ENCODE measurements at regions not wholly inside any gene's neighbourhood (a gene's known extent, or its start where the extent isn't known, plus 50 kb on each side); places are given as distances from the start of the nearest gene placed in this dataset.
"Not testable (repeated sequence)": the region's sequence is repeated elsewhere in the genome, so short reads cannot be mapped to it uniquely, and the experiment has no call there.

DNA sequence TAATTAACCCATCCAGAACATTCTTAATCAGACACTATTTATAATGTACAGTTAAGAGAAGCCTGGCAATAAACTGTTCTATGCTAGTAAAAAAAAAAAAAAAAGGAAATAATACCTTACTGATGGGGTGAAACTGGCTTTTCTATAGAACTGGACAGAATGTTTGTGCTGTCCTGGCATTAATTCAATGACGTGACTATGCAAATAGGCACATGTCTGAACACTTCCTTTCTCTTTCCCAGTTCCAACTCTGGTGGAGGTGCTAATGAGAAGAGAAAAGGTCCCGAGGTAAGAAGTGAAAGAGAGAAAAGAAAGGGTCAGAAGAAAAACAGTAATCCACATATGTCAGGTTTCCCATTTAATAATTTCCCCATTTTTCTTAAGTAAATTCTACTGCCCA is 508.4 kb downstream of the ZEB2 start:
- no peak overlapping the region for H3K9ac ChIP-seq (ENCODE audit: low read depth, low read length)
- 94% methylated on average over 1 of the region's 2 CpGs for WGBS
- no peaks in the 10 kb centered on the region for H3K27me3 ChIP-seq (ENCODE audit: insufficient read depth, low read length)
- no peaks in the 10 kb centered on the region for H3K9me3 ChIP-seq (ENCODE audit: insufficient read depth, low read depth, low read length)
- no peak overlapping the region for H3K4me3 ChIP-seq (ENCODE audit: low read length)
- H3K36me3 ChIP-seq (ENCODE audit: insufficient read depth, low read length), result no peaks in the 10 kb centered on the region
- H3K27ac ChIP-seq (ENCODE audit: low read depth, low read length), result no peak overlapping the region
- H3K4me1 ChIP-seq (ENCODE audit: insufficient read depth, low read length), result no peaks in the 10 kb centered on the region

DNA sequence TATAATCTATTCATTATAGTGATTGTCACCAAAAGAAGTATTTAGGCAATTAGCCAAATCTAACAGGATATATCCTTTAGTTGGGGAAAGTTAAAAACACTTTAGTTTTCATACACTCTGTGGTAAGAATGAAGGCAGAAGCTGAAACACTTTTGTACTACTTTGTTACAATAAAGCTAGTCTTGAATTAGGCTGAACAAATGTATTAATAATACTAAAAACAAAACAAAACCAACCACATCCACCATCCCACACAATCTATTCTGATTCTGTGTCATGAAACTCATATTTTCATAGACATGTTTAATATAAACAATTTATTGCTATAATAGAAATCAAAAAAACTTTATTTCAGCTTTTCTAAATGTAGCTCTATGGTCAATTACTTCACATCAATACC is 508.8 kb downstream of the ZEB2 start:
- H3K4me3 ChIP-seq (ENCODE audit: low read length), result no peak overlapping the region
- no peaks in the 10 kb centered on the region for H3K36me3 ChIP-seq (ENCODE audit: insufficient read depth, low read length)
- H3K27me3 ChIP-seq (ENCODE audit: insufficient read depth, low read length), result no peaks in the 10 kb centered on the region
- no peak overlapping the region for H3K9ac ChIP-seq (ENCODE audit: low read depth, low read length)
- H3K27ac ChIP-seq (ENCODE audit: low read depth, low read length), result no peak overlapping the region
- H3K9me3 ChIP-seq (ENCODE audit: insufficient read depth, low read depth, low read length), result no peaks in the 10 kb centered on the region
- no peaks in the 10 kb centered on the region for H3K4me1 ChIP-seq (ENCODE audit: insufficient read depth, low read length)

DNA sequence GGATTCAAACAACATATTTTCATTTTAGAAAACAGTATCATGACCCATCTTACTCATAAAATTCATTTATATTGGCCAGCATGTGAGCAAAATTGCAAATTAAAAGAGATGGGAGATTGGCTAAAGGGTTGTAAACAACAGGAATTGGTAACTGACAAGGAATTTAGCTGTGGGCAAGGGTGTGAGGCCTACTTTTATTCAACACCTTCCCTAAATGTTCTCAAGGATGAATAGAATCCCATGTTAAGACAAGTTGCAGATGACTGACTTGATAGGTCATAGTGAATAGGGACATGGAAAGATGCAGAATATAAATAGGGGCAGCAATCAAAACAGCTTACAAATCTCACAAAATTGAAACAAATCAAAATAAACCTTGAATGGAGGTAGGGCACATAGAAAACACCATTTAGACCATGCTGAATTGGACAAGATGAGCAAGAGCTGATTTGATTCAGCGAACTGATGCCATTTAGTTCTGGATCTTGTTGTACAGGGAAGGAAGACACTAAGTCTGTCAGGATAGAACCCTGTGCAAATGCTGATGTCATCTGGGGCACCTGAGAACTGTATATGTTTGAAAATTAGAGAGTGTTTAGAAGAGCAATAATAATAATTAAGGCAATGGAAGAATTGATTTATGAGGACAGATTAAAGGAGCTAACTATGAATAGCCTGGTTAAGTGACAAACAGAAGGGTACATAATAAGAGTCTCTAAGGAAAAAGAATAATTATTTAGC is 509.7 kb downstream of the ZEB2 start:
- Histone ChIP-seq H3K4me1 (ENCODE audit: insufficient read depth, low read length) (no peaks in the 10 kb centered on the region), H3K27ac (ENCODE audit: low read depth, low read length) (no peak overlapping the region), H3K9me3 (ENCODE audit: insufficient read depth, low read depth, low read length) (no peaks in the 10 kb centered on the region), H3K36me3 (ENCODE audit: insufficient read depth, low read length) (no peaks in the 10 kb centered on the region), H3K4me3 (ENCODE audit: low read length) (no peak overlapping the region), H3K27me3 (ENCODE audit: insufficient read depth, low read length) (no peaks in the 10 kb centered on the region), H3K9ac (ENCODE audit: low read depth, low read length) (no peak overlapping the region)
- WGBS, result 94% methylated on average over 1 of the region's 1 CpG

DNA sequence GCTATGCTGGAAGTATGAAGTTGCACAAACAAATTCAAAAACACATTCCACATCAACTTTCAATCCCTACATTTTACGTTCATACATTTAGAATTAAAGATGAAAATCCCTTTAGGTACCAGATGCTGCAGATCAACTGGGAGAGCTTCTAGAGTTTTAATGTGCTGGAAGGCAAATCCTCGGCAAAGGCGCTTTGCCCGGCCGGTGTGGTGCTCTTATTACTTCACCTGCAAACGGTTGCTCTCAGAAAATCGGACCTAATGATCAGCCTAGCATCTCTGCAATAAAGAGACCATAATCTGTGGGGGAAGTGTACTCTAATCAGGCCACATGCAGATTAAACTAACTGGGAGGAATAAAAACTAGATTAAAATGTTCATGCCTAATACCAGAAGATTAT is 513.8 kb downstream of the ZEB2 start:
- Histone ChIP-seq H3K9me3 (ENCODE audit: insufficient read depth, low read depth, low read length) (no peaks in the 10 kb centered on the region), H3K27ac (ENCODE audit: low read depth, low read length) (no peak overlapping the region), H3K27me3 (ENCODE audit: insufficient read depth, low read length) (no peaks in the 10 kb centered on the region), H3K4me1 (ENCODE audit: insufficient read depth, low read length) (peaks cover 16% of the 10 kb centered on the region), H3K9ac (ENCODE audit: low read depth, low read length) (no peak overlapping the region), H3K36me3 (ENCODE audit: insufficient read depth, low read length) (no peaks in the 10 kb centered on the region), H3K4me3 (ENCODE audit: low read length) (no peak overlapping the region)
- 94% methylated on average over 7 of the region's 7 CpGs for WGBS

DNA sequence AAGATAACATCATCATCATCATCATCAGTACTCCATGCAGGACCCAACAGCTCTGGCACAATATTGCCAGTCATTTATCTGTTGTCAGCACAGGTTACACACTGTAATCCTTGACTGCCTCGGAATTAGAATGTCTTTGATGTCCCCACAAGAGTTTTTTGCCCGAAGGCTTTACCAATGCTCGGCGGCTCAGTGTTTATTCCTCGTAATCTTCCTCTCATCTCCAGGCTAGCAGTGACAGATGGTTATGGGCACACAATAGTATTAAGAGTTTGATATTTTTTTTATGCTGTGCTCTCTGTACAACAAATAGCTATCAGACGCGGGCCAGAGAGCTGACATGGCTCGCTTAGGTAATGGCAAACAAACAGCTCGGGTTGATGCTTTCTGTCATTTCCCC is 515.2 kb downstream of the ZEB2 start:
- 88% methylated on average over 9 of the region's 9 CpGs for WGBS
- H3K9ac ChIP-seq (ENCODE audit: low read depth, low read length), result no peak overlapping the region
- no peaks in the 10 kb centered on the region for H3K9me3 ChIP-seq (ENCODE audit: insufficient read depth, low read depth, low read length)
- H3K4me3 ChIP-seq (ENCODE audit: low read length), result no peak overlapping the region
- H3K36me3 ChIP-seq (ENCODE audit: insufficient read depth, low read length), result no peaks in the 10 kb centered on the region
- peaks cover 16% of the 10 kb centered on the region for H3K4me1 ChIP-seq (ENCODE audit: insufficient read depth, low read length)
- no peak overlapping the region for H3K27ac ChIP-seq (ENCODE audit: low read depth, low read length)
- no peaks in the 10 kb centered on the region for H3K27me3 ChIP-seq (ENCODE audit: insufficient read depth, low read length)

DNA sequence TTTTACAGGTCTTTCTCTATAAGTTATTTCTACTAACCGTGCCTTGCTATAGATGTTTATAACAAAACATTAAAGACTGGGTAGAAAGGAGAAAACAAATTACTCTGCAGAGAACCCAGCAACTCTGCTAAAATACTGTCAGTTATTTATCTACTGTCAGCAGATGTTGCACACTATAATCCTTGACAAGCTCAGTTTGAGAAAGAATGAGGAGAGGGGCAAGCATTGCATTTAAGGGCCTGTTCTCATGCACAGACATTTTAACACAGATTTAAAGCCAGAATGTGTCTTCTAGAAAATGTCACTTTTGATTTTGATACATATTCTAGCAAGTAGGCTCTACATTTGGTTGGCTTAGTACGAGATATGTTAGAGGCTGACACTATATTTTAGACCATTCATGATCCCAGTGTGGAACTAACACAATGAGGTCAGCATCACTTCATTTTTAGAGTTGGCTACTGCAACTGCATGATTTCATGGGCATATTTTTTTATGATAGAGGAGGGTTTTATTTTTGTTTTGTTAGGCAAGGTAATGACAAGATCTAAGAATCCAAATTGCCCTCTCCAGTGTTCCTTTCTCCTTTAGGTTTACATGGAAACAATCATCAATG is 516.4 kb downstream of the ZEB2 start:
- Histone ChIP-seq H3K4me3 (ENCODE audit: low read length) (no peak overlapping the region), H3K27me3 (ENCODE audit: insufficient read depth, low read length) (no peaks in the 10 kb centered on the region), H3K4me1 (ENCODE audit: insufficient read depth, low read length) (peaks cover 16% of the 10 kb centered on the region), H3K27ac (ENCODE audit: low read depth, low read length) (no peak overlapping the region), H3K9me3 (ENCODE audit: insufficient read depth, low read depth, low read length) (no peaks in the 10 kb centered on the region), H3K9ac (ENCODE audit: low read depth, low read length) (no peak overlapping the region), H3K36me3 (ENCODE audit: insufficient read depth, low read length) (no peaks in the 10 kb centered on the region)
- WGBS, result 80% methylated on average over 1 of the region's 2 CpGs

DNA sequence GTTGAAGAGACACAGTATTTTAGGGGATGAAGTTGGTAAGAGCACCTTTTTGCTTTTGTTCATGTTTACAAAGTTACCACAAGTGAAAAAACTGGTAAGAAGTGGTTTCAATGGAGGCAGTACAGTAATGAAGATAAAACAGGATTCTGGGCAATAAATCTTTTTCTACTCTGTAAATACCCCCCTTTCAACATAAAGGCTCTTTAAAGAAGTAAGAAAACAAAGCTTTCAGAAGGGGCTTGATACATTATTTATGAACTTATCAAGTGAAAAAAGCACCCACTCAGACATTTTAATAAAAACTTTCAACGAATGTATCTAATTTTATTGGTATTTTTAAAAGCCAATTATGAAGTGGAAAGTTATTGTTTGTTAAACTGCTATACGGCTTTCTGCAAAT is 522.9 kb downstream of the ZEB2 start:
- no peaks in the 10 kb centered on the region for H3K4me1 ChIP-seq (ENCODE audit: insufficient read depth, low read length)
- H3K27me3 ChIP-seq (ENCODE audit: insufficient read depth, low read length), result no peaks in the 10 kb centered on the region
- H3K4me3 ChIP-seq (ENCODE audit: low read length), result no peak overlapping the region
- H3K36me3 ChIP-seq (ENCODE audit: insufficient read depth, low read length), result no peaks in the 10 kb centered on the region
- H3K9me3 ChIP-seq (ENCODE audit: insufficient read depth, low read depth, low read length), result 0 out of 2 replicates have a peak, but pooled peaks cover 3% of the 10 kb centered on the region
- no peak overlapping the region for H3K9ac ChIP-seq (ENCODE audit: low read depth, low read length)
- 100% methylated on average over 2 of the region's 2 CpGs for WGBS
- H3K27ac ChIP-seq (ENCODE audit: low read depth, low read length), result no peak overlapping the region

DNA sequence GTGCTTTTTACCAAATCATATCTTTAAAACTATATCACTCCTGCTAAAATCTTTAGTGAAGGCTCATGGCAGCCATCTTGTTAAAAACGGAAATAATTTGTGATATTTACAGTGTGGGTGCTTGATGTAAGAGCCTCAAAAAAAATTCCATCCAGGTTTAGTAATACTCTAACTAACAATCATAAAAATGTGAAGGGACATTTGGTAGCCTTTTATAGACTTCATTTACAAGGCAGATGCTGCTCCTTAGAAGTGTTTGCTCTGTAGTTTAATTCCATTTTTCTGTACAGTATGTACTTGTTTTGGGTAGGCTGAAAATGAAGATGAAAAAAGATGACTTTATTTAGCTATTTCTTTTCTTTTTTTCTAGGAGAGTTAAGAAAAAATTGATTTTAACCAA is 525.0 kb downstream of the ZEB2 start:
- no peaks in the 10 kb centered on the region for H3K36me3 ChIP-seq (ENCODE audit: insufficient read depth, low read length)
- H3K9ac ChIP-seq (ENCODE audit: low read depth, low read length), result no peak overlapping the region
- WGBS, result no CpG with 5 or more reads among the region's 1 CpG

DNA sequence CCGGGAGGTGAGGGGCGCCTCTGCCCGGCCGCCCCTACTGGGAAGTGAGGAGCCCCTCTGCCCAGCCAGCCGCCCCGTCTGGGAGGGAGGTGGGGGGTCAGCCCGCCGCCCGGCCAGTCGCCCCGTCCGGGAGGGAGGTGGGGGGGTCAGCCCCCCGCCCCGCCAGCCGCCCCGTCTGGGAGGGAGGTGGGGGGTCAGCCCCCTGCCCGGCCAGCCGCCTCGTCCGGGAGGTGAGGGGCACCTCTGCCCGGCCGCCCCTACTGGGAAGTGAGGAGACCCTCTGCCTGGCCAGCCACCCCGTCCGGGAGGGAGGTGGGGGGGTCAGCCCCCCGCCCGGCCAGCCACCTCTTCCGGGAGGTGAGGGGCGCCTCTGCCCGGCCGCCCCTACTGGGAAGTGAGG is 528.3 kb downstream of the ZEB2 start:
- not testable (repeated sequence) for H3K9ac ChIP-seq (ENCODE audit: low read depth, low read length); H3K36me3 ChIP-seq (ENCODE audit: insufficient read depth, low read length); H3K27me3 ChIP-seq (ENCODE audit: insufficient read depth, low read length); H3K27ac ChIP-seq (ENCODE audit: low read depth, low read length); H3K4me3 ChIP-seq (ENCODE audit: low read length); H3K4me1 ChIP-seq (ENCODE audit: insufficient read depth, low read length)
- peaks cover 21% of the 10 kb centered on the region for H3K9me3 ChIP-seq (ENCODE audit: insufficient read depth, low read depth, low read length)
- WGBS, result 94% methylated on average over 30 of the region's 30 CpGs

More for the DNA sequence above, 525.0 kb downstream of the ZEB2 start:
- Histone ChIP-seq H3K4me3 (ENCODE audit: low read length) (no peak overlapping the region), H3K4me1 (ENCODE audit: insufficient read depth, low read length) (no peaks in the 10 kb centered on the region), H3K27ac (ENCODE audit: low read depth, low read length) (no peak overlapping the region), H3K27me3 (ENCODE audit: insufficient read depth, low read length) (no peaks in the 10 kb centered on the region), H3K9me3 (ENCODE audit: insufficient read depth, low read depth, low read length) (peaks cover 15% of the 10 kb centered on the region; the same call in 1 of the 2 replicates)

DNA sequence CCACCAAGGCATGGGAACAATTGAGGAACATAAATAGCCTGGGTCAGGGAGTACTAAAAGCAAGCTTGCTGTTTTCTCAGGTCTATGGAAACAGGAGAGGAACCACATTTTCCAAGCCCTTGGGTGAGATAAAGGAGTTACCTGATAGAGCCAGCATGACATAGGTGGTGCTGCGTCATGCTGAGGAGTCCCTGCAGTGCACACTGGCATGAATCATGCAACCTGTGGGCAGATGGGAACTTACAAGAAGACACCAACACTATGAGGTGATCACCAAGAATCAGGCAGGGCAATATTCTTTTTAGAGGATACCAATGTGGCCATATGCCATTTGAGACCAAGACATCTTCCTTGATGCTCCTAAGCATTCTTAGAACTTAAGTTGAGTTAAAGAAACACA is 531.8 kb downstream of the ZEB2 start:
- no peak overlapping the region for H3K9ac ChIP-seq (ENCODE audit: low read depth, low read length)
- 97% methylated on average over 1 of the region's 1 CpG for WGBS
- no peak overlapping the region for H3K4me3 ChIP-seq (ENCODE audit: low read length)
- peaks cover 21% of the 10 kb centered on the region for H3K9me3 ChIP-seq (ENCODE audit: insufficient read depth, low read depth, low read length)
- no peaks in the 10 kb centered on the region for H3K27me3 ChIP-seq (ENCODE audit: insufficient read depth, low read length)
- no peak overlapping the region for H3K27ac ChIP-seq (ENCODE audit: low read depth, low read length)
- no peaks in the 10 kb centered on the region for H3K36me3 ChIP-seq (ENCODE audit: insufficient read depth, low read length)
- H3K4me1 ChIP-seq (ENCODE audit: insufficient read depth, low read length), result no peaks in the 10 kb centered on the region

DNA sequence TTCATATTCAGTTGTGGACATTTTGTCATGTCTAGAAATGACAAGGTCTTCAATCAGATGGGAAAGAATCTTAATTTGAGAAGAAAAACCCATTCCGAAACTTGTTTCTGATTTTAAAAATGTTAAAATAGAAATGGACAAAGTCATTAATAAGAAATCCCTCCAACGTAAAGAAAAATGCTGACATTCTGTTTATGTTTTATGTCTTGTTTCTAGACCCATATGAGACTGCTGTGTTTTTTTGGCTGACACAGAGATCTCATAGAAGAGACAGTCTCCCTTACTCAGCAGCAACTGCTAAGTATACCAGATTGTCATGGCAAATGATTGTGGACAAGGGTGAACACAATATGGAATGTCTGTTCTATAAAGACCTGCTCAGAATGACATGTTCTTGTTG is 538.5 kb downstream of the ZEB2 start:
- 94% methylated on average over 2 of the region's 2 CpGs for WGBS

More for the DNA sequence above, 538.5 kb downstream of the ZEB2 start:
- H3K27me3 ChIP-seq (ENCODE audit: insufficient read depth, low read length), result no peaks in the 10 kb centered on the region
- H3K4me1 ChIP-seq (ENCODE audit: insufficient read depth, low read length), result no peaks in the 10 kb centered on the region
- no peak overlapping the region for H3K9ac ChIP-seq (ENCODE audit: low read depth, low read length)
- no peaks in the 10 kb centered on the region for H3K36me3 ChIP-seq (ENCODE audit: insufficient read depth, low read length)
- H3K9me3 ChIP-seq (ENCODE audit: insufficient read depth, low read depth, low read length), result no peaks in the 10 kb centered on the region
- no peak overlapping the region for H3K4me3 ChIP-seq (ENCODE audit: low read length)
- no peak overlapping the region for H3K27ac ChIP-seq (ENCODE audit: low read depth, low read length)

Data from HUES64 (cell line).